Calu3 (cell line): ENCODE measurements at regions not wholly inside any gene's neighbourhood (a gene's known extent, or its start where the extent isn't known, plus 50 kb on each side); places are given as distances from the start of the nearest gene placed in this dataset.

Source experiments
- BruUV-seq: library from RNA; stranded (reverse); fragments of 400-500 nt; replicated peaks from 2 replicates; lab custom pipeline; 2021; lab: Mats Ljungman, UMichigan
- CTCF ChIA-PET: fragments of 300-600 bp; sonication (Branson Sonifier 250); formaldehyde crosslinking; loops from one replicate; lab custom pipeline; 2022; ENCODE audit warnings: antibody characterized with exemption; lab: Charles Lee
- DNase-seq: peaks from one replicate; pipeline ENCODE4 v3.0.0; 2022
- H3K27ac Mint-ChIP-seq: one replicate; pipeline ENCODE4 v1.8.0; 2022; ENCODE audit warnings: mixed read lengths; ENCODE audit not compliant: unreplicated experiment
- H3K27me3 Mint-ChIP-seq: one replicate; pipeline ENCODE4 v1.8.0; 2022; ENCODE audit warnings: mixed read lengths; ENCODE audit not compliant: unreplicated experiment
- H3K36me3 Mint-ChIP-seq: one replicate; pipeline ENCODE4 v1.8.0; 2022; ENCODE audit warnings: mild to moderate bottlenecking, moderate library complexity, mixed read lengths; ENCODE audit not compliant: insufficient read depth, unreplicated experiment
- H3K4me1 Mint-ChIP-seq: one replicate; pipeline ENCODE4 v1.8.0; 2022; ENCODE audit warnings: mild to moderate bottlenecking, low read depth, mixed read lengths; ENCODE audit not compliant: unreplicated experiment
- H3K4me3 Mint-ChIP-seq: one replicate; pipeline ENCODE4 v1.8.0; 2022; ENCODE audit warnings: mild to moderate bottlenecking, low read depth, moderate library complexity, mixed read lengths; ENCODE audit not compliant: unreplicated experiment
- H3K9me3 Mint-ChIP-seq: one replicate; pipeline ENCODE4 v1.8.0; 2022; ENCODE audit warnings: low read depth, mixed read lengths; ENCODE audit not compliant: unreplicated experiment
- intact Hi-C: fragments of 100-400 bp; cut with micrococcal nuclease; formaldehyde crosslinking; loops from one replicate; pipeline ENCODE4 v1.10.0; 2022; ENCODE audit not compliant: unreplicated experiment
- TF ChIP-seq, protein P1 (sequence below): fragments of 200-600 bp; IDR thresholded peaks from one replicate; pipeline ENCODE4 v1.8.0; 2022; ENCODE audit warnings: antibody characterized with exemption; ENCODE audit not compliant: unreplicated experiment

DNA sequence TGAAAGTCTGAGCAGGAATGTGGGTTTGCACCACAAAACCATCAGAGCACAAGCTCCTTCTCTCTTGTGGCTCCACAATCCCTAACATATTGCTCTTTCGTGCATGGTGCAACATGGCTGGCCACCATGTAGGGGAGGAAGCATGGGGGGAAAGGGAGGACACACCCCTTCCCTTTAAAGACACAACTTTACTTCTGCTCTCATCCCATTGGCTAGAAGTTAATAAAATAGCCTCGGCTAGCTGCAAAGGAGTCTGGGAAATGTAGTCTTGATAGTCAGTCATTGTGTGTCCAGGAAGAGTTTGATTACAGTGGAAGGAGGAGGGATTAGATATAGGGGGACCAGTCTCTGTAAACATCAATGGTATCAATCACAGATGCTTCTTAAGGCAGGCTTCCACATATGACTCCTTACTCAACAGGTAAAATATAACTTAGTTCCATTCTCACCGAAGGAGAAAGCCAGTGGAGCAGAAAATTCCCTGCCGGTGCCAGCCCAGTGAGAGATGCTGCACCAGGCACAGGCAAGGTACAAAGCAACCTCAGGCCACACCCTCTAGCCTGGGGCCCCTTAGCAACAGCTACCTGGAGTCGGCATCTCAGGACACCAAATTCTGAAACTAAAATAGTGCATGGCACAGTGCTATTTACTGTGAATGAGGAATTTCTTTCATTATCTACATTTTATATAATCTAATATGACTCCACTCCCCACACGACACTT, 124.7 kb upstream of the CTBP2 start:
- no peaks in the 10 kb centered on the region for H3K4me1 Mint-ChIP-seq
- peaks cover 10% of the 10 kb centered on the region for H3K9me3 Mint-ChIP-seq
- TF ChIP-seq, protein P1, sequence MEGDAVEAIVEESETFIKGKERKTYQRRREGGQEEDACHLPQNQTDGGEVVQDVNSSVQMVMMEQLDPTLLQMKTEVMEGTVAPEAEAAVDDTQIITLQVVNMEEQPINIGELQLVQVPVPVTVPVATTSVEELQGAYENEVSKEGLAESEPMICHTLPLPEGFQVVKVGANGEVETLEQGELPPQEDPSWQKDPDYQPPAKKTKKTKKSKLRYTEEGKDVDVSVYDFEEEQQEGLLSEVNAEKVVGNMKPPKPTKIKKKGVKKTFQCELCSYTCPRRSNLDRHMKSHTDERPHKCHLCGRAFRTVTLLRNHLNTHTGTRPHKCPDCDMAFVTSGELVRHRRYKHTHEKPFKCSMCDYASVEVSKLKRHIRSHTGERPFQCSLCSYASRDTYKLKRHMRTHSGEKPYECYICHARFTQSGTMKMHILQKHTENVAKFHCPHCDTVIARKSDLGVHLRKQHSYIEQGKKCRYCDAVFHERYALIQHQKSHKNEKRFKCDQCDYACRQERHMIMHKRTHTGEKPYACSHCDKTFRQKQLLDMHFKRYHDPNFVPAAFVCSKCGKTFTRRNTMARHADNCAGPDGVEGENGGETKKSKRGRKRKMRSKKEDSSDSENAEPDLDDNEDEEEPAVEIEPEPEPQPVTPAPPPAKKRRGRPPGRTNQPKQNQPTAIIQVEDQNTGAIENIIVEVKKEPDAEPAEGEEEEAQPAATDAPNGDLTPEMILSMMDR: no peak
- H3K36me3 Mint-ChIP-seq: no peaks in the 10 kb centered on the region
- intact Hi-C loops: no loop called here
- no TSS peak for BruUV-seq
- CTCF ChIA-PET: no interaction called here
- no peak overlapping the region for H3K4me3 Mint-ChIP-seq
- no peak overlapping the region for H3K27ac Mint-ChIP-seq
- peaks cover 22% of the 10 kb centered on the region for H3K27me3 Mint-ChIP-seq
- no peak for DNase-seq

DNA sequence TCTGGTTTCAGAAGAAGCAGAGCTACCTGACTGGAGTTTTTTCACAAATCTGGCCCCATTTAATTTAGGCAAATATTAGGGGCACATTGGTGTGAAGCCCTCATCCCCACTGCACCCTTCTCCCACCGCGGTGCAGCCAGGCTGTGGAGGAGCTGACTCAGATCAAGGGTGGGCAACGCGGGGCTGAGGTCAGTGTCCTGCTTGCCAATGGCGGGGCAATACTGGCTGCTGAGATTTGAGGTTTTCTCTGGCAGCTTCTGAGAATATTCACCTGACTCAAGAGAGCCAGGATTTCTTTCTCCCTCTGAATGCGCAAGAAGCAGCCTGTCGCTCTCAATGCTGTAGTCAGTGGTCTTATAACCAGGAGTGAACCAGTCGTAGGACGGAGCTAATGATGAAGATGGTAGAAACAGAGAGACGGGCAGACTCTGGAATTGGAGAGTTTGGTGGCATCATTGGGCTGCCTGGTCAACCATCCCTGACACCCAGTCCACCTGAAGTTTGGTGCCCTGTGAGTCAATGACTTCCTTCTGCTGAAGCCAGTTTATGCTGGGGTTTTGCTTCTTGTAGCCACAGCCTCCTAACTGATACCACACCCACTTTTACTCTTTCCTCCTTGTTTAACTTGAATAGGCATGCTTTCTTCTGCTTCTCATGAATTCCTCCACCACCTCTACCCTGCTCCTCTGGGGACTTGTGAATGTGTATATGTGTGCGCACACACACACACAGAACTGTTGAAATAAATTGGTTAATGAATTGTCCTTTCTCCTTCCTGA, 123.7 kb upstream of the CTBP2 start:
- TF ChIP-seq, protein P1: no peak
- H3K27ac Mint-ChIP-seq: no peak overlapping the region
- peaks cover 22% of the 10 kb centered on the region for H3K27me3 Mint-ChIP-seq
- intact Hi-C loops: no loop called here
- no peaks in the 10 kb centered on the region for H3K4me1 Mint-ChIP-seq
- no peak for DNase-seq
- peaks cover 10% of the 10 kb centered on the region for H3K9me3 Mint-ChIP-seq
- CTCF ChIA-PET: no interaction called here
- no peak overlapping the region for H3K4me3 Mint-ChIP-seq
- H3K36me3 Mint-ChIP-seq: no peaks in the 10 kb centered on the region
- no TSS peak for BruUV-seq

DNA sequence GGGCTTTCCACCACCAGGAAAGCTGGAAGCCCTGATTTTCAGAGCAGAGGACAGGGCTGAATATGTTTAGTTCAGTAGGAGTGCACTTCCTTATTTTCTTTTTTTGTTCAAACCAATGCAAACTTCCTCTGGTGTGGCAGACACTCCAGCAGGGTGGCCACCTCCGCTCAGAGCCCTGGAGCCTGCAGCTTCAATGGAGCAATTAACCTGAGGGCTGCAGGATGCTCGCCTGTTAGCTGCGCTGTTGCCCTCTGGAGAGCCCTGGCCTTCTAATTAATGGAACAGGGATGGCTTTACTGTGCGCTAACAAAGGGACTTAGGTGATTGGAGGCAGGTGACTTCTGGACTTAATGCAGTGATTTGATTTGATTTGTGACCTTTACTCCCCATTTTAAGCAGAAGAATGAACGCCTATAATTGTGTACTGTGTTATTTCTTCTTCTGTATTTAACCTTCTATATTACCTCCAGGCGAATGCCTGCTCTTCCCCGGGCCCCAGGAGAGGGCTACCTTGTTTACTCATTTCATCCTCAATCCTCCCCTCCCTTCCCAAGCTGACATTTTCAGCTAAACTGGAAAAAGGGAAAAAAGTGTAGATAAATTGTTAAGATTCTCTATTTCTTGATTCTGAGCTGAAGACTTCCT, 123.0 kb upstream of the CTBP2 start:
- TF ChIP-seq, protein P1: no peak
- H3K27me3 Mint-ChIP-seq: peaks cover 20% of the 10 kb centered on the region
- peaks cover 10% of the 10 kb centered on the region for H3K9me3 Mint-ChIP-seq
- DNase-seq: no peak
- H3K4me1 Mint-ChIP-seq: no peaks in the 10 kb centered on the region
- CTCF ChIA-PET: no interaction called here
- no peak overlapping the region for H3K4me3 Mint-ChIP-seq
- intact Hi-C loops: no loop called here
- no TSS peak for BruUV-seq
- no peaks in the 10 kb centered on the region for H3K36me3 Mint-ChIP-seq
- H3K27ac Mint-ChIP-seq: no peak overlapping the region

DNA sequence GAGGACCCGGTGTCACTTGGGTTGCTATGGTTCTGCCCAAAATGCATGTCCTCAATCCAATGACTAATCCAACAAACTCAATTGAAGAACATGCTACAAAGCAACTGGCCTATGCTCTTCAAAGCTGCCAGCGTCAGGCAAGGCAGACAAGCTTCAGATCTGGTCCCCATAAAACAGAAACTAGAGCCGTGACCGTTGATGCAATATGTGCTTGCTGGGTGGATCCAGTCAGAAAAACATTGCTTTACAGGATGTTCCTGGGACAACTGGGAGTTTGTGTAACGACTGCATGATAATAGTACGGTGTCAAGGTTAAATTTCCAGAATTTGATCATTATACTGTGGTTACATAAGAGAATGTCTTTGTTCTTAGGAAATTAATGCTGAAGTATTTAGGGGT, 120.7 kb upstream of the CTBP2 start:
- Mint-ChIP-seq H3K27me3 (no peaks in the 10 kb centered on the region), H3K36me3 (no peaks in the 10 kb centered on the region)
- intact Hi-C loops: no loop called here

More for the DNA sequence above, 120.7 kb upstream of the CTBP2 start:
- no TSS peak for BruUV-seq
- Mint-ChIP-seq H3K9me3 (peaks cover 1% of the 10 kb centered on the region), H3K27ac (no peak overlapping the region), H3K4me1 (no peaks in the 10 kb centered on the region), H3K4me3 (no peak overlapping the region)
- no peak for DNase-seq
- CTCF ChIA-PET: no interaction called here
- TF ChIP-seq, protein P1: no peak
